H7 (cell line): ENCODE measurements at regions not wholly inside any gene's neighbourhood (a gene's known extent, or its start where the extent isn't known, plus 50 kb on each side); places are given as distances from the start of the nearest gene placed in this dataset.

Experiments
- DNase-seq: peaks from one replicate; pipeline ENCODE4 v3.0.0; 2012
- H3K27me3 ChIP-seq: 2 replicates; pipeline ENCODE4 v1.6.0; 2011; ENCODE audit warnings: mild to moderate bottlenecking, low read length; ENCODE audit not compliant: control insufficient read depth, insufficient read depth
- H3K36me3 ChIP-seq: replicated peaks from 2 replicates; pipeline ENCODE4 v1.5.1; 2011; ENCODE audit warnings: low read length; ENCODE audit not compliant: control insufficient read depth, insufficient read depth
- H3K4me3 ChIP-seq: 2 replicates; pipeline ENCODE4 v1.5.1; 2011; ENCODE audit warnings: low read depth, mild to moderate bottlenecking, control low read depth, low read length, moderate library complexity; ENCODE audit not compliant: insufficient read depth

DNA sequence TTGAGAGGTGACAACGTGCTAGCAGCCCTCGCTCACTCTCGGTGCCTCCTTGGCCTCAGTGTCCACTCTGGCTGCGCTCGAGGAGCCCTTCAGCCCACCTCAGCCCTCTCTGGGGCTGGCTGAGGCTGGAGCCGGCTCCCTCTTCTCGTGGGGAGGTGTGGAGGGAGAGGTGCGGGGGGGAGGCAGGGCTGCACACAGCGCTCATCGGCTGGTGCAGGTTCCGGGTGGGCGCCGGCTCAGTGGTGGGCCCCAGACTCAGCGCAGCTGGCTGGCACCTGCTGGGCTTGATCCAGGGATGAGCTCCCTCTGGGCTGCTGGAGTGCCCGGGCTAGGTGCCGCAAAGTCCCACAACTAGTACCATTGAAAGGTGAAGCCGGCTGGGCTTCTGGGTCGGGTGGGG, 957.8 kb upstream of the GJE1 start:
- Histone ChIP-seq H3K4me3 (no peak overlapping the region), H3K36me3 (no peaks in the 10 kb centered on the region), H3K27me3 (no peaks in the 10 kb centered on the region)
- no peak for DNase-seq

DNA sequence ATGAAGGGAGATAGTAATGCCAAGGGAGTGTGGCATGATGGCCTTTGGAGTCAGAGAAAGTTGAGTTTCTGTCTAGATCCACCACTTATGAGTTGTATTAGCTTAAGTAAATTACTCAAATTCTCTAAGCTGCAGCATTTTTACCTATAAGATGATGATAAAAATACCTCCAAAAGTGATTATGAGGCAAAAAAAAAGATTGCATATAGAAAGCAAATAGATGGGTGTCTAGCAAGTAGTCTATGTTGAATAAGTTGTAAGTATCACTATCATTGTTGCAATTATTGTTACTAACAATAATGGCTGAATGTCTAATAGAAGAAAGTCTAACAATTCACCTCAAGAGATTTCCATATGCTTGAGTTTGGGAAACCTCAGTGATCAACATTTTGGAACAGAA, 959.2 kb upstream of the GJE1 start:
- Histone ChIP-seq H3K4me3 (no peak overlapping the region), H3K27me3 (no peaks in the 10 kb centered on the region), H3K36me3 (no peaks in the 10 kb centered on the region)
- DNase-seq: no peak

DNA sequence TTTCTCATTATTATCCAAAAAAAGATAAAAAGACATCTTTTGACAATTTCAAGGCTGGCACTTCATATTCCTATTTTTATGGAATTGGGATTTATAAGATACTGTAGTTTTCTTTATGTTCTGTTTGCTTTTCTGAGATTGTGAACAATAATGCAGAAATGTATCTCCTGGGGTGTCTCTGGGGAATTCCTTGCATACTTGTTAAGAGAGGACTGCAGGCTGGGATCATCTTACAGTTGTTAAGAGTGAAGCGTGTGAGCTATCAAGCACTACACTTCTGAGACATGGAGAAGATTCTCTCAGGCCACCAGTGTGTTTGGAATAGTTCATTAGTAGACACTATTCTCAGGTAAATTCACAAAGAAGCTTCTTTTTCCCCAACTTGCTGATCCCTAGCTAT, 963.3 kb upstream of the GJE1 start:
- DNase-seq: peak; percentile 47
- no peak overlapping the region for H3K4me3 ChIP-seq
- H3K27me3 ChIP-seq: no peaks in the 10 kb centered on the region
- H3K36me3 ChIP-seq: no peaks in the 10 kb centered on the region

DNA sequence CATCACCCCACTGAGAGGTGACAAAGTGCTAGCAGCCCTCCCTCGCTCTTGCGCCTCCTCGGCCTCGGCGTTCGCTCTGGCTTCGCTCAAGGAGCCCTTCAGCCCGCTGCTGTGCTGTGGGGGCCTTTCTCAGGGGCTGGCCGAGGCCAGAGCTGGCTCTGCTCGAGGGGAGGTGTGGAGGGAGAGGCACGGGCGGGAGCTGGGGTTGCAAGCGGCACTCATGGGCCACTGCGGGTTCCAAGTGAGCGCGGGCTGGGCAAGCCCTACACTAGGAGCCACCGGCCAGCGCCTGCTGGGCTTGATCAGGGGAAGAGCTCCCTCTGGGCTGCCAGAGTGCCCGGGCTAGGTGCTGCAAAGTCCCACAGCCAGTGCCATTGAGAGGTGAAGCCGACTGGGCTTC, 964.8 kb upstream of the GJE1 start:
- Histone ChIP-seq H3K4me3 (no peak overlapping the region), H3K36me3 (no peaks in the 10 kb centered on the region), H3K27me3 (no peaks in the 10 kb centered on the region)
- no peak for DNase-seq

DNA sequence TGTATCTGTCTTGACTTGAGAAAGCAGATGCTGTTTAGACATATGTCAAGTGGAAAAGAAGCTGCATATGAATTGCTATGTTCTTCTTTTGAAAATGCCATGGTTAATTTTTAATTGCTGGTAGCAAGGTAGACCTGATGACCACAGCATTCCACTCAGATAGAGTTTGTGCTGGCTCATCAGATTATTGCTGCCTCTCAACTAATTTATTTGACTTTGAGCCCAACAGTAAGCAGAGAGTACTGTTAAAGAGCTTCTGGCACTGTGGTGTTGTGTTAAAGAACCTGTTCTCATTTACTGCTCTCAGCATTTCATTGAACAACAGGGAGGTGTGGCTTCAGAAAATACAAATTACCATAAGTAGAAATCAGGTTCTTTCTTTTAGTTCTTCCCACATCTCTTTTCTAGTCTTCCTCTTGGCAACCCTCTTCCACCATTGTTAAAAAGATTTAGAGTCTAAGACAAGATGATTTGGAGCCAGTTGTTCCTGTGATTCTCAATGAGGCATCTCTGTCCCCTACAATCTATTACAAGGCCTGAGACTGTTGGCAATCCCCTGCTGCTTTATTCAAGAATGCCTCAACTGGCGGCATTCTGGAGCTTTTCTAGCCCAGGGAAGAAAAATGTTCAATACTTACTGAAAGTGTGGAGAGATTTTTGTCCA, 967.6 kb upstream of the GJE1 start:
- Histone ChIP-seq H3K4me3 (no peak overlapping the region), H3K27me3 (no peaks in the 10 kb centered on the region), H3K36me3 (no peaks in the 10 kb centered on the region)
- DNase-seq: peak; percentile 41

DNA sequence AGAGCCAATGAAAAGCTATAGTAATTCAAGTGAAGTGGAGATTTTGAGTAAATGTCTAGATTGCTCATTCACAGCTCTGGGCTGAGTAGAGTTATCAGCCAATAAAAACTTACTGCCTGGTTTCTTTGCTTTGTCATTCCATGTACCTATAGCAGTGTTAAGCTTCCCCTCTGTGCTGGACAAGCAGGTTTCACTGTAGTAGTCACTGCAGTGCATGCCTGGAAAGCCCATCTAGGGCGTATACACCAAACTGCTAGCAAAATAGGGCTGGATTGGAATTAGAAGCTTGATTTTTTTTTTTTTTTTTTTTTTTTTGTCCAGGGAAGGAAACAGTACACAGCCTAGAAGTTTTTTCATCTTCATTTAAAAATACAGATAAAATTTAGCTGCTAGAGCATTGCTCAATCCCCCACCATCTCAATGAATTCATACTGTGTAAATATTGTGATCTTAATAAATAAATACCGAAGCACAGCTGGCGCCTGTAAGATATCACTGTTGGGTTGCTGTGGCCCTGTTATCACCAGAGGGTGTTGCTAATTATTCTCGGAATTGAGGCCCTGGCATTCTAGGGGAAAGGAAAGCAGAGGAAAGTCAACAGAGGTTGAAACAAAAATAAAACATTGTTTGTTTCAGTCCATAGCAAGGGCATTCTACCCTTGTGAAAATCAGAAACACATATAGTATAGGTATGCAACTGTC, 968.5 kb upstream of the GJE1 start:
- no peak for DNase-seq
- H3K4me3 ChIP-seq: no peak overlapping the region
- no peaks in the 10 kb centered on the region for H3K36me3 ChIP-seq
- no peaks in the 10 kb centered on the region for H3K27me3 ChIP-seq

DNA sequence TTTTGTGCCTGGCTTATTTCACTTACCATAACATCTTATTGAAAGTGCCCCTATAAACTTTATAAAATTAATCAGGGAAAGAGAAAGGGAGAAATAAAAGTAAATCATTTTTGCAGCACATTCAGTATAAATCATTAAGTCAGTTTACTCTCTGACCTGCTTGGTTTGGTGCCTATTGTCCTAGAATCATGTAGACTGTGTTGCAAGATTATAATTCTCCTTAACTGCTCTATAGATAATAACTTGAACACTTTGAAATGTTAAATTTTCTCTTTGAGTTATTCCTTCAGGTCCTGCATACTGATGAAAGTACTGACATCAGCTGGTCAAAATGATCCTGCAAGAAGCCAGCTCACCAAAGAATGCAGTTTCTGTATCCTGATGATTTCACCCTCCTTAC, 969.6 kb upstream of the GJE1 start:
- Histone ChIP-seq H3K4me3 (no peak overlapping the region), H3K36me3 (no peaks in the 10 kb centered on the region)
- DNase-seq: no peak

DNA sequence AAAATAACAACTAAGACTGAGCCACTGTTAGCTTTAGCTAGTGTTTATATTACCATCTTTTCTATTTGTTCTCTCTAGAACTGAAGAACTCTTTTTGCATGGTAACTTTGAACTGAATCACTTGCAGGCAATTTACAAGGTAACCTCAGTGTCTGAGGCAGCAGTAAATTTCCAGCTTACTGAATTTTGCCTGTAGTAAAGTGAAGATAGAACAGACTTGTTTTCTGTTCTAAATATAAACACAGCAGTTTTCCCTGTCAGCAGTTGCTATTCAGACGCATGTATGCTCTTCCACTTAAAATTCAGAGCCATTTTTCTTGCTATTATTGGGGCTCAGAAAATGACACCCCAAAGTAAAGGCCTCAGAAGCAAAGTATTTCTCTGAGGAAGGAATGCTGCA, 974.0 kb upstream of the GJE1 start:
- no peaks in the 10 kb centered on the region for H3K36me3 ChIP-seq
- H3K27me3 ChIP-seq: no peaks in the 10 kb centered on the region
- H3K4me3 ChIP-seq: no peak overlapping the region
- DNase-seq: no peak

More for the DNA sequence above, 969.6 kb upstream of the GJE1 start:
- H3K27me3 ChIP-seq: no peaks in the 10 kb centered on the region

DNA sequence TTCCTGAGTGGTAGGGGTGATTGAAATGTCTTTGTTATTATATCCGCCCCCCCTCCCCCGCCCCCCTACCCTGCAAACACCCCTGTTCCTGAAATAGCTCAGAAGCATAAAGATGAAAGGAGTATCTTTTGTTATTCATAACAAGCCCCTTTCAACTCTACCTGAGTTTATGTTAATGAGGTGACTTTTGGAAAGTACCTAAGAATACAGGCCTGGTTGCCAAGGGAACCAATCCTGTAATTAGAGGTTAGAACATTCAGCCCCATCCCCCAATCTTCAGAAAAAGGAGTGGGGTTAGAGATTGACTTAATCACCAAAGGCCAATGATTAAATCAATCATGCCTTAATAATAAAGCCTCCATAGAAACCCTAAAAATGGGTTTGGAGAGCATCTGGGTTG, 979.2 kb upstream of the GJE1 start:
- DNase-seq: peak; percentile 39
- H3K27me3 ChIP-seq: no peaks in the 10 kb centered on the region
- no peak overlapping the region for H3K4me3 ChIP-seq
- no peaks in the 10 kb centered on the region for H3K36me3 ChIP-seq

DNA sequence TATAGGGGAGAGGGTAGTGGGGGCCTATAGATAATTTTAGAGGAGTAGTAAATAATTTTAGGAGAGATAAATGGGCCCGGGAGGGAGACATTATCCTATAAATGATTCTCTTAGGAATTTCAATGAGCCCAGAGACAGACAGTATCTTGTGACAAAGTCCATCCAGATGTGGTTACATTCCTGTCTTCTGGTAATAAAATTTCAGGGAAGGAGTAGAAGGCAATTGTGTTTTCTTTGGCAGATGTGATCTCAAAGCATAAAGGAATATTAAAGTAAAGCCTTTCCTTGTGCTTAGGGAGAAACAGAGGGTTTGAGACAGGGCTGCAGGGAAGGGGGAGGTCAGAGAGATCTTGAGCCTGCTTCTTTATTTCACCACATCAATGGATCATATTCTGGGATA, 979.8 kb upstream of the GJE1 start:
- Histone ChIP-seq H3K4me3 (no peak overlapping the region), H3K36me3 (no peaks in the 10 kb centered on the region), H3K27me3 (no peaks in the 10 kb centered on the region)
- DNase-seq: no peak

DNA sequence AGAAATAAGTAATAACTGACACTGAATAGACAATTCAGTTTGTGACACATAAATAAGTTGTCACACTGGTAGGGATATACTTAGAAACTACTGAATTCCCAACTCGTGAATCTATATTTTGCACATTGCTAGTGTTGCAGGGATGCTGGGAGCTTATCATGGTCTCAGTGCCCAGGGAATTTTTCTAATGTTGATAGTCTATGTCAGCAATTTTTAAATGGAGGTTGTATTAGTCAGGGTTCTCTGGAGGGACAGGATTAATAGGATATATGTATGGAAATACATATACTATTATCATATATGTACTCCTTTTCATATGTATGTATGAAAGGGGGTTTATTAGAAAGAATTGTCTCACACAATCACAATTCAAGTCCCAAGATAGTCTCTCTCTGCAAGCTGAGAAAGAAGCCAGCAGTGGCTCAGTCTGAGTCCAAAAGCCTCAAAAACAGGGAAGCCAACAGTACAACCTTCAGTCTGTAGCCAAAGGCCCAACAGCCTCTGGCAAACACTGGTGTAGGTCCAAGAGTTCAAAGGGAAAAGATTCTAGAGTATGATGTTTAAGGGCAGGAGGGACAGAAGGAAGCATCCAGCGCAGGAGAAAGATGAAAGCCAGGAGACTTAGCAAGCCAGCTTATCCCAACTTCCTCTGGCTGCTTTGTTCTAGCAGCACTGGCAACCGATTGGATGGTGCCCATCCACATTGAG, 980.9 kb upstream of the GJE1 start:
- Histone ChIP-seq H3K36me3 (no peaks in the 10 kb centered on the region), H3K4me3 (no peak overlapping the region), H3K27me3 (no peaks in the 10 kb centered on the region)
- DNase-seq: no peak

DNA sequence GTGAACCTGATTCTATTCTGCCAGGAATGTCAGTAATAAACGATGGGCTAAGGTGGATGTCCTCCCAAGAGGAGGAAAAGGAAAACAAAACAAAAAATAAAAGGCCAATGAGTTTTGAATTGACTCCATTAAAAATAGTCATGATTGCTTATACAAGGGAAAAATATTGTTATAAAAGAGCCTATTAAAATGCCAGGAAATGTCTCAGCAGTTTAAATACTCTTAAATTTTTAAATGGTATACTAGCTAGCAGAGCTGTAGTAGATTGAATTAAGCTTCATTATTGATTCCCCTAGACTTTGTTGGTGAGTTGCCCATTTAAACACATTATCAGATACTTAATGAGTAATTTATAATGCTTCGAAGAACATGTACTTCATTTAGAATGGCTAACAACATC, 990.9 kb upstream of the GJE1 start:
- no peak overlapping the region for H3K4me3 ChIP-seq
- H3K36me3 ChIP-seq: no peaks in the 10 kb centered on the region
- H3K27me3 ChIP-seq: no peaks in the 10 kb centered on the region
- DNase-seq: no peak

DNA sequence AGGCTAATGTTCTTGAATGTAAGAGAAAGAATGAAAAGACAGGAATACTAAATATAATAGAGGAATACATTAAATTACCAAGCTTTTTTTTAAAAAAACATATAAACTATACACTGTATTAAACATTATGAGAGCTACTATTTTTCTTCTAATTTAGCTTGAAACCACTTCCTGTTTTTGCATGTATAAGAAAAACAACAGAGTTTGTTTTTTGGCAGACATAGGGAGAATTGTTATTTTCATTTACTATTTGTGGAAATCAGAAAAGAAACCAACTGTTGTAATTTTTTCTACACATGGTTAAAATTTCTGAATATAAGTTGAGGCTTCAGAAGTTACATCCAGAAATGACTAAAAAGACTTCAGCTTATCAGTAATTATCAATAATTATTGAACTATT, 991.8 kb upstream of the GJE1 start:
- no peaks in the 10 kb centered on the region for H3K36me3 ChIP-seq
- H3K4me3 ChIP-seq: no peak overlapping the region
- no peak for DNase-seq
- no peaks in the 10 kb centered on the region for H3K27me3 ChIP-seq

DNA sequence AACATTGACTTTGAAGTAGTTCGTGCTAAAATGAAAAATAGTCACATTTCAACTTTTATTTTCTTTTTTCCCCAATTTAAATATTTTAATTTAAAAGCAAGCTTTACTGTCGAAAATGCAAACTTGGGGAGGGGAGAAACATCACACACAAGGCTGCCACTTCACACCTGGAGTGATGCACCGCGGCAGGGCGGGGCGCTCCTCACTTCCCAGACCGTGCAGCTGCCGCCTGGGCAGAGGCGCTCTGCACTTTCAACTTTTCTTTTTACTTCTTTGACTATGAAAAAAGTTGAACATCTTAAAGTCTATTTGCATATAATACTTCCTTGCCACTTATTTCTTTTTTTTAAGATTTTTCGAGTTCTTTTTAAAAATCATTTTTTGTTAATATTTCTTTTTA, 993.3 kb upstream of the GJE1 start:
- Histone ChIP-seq H3K36me3 (no peaks in the 10 kb centered on the region), H3K4me3 (no peak overlapping the region), H3K27me3 (no peaks in the 10 kb centered on the region)
- DNase-seq: no peak

DNA sequence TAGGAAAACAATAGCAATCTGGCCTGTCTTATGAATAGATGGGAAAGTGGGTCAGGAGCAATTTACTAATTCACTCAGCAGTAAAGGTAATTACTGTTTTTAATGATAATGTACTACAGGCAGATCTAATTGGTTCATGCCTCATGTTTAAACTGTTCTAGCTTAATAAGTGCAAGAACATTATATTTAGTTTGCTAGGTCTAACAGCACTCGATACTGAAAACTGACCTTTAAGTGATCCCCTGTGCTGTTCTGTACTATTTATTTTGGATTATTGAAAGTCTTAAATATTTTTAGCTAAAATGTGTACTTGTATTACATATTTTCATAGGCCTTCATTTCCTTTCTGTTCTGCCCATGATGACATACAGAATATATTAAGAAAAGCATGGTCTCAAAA, 998.0 kb upstream of the GJE1 start:
- H3K36me3 ChIP-seq: no peaks in the 10 kb centered on the region
- H3K4me3 ChIP-seq: no peak overlapping the region
- no peak for DNase-seq

More for the DNA sequence above, 998.0 kb upstream of the GJE1 start:
- H3K27me3 ChIP-seq: no peaks in the 10 kb centered on the region
